ENCODE measurements at regions not wholly inside any gene's neighbourhood (a gene's known extent, or its start where the extent isn't known, plus 50 kb on each side); places are given as distances from the start of the nearest gene placed in this dataset.
"Not testable (repeated sequence)": the region's sequence is repeated elsewhere in the genome, so short reads cannot be mapped to it uniquely, and the experiment has no call there.

DNA sequence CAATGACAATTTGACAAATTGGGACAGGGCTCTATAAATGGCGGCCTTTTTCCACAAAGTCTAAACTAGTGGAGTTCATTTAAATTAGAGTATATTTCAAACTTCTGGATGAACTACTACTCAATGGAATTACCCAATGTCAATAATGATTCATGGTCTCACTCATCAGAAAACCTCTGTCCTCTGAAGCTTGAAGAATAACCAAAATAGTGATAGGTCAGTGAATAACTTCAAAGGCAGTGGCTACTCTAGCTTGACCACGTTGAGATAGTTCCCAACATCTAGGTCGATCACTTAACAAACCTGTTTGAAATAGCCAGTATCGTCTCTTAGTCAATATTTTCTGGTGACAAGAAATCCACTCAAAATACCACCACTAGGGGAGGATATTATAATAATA is 197.6 kb downstream of the HDGFL1 start:
- DNase-seq (ENCODE audit: low spot score), result no peak
- Mint-ChIP-seq H3K36me3 (ENCODE audit: low read depth) (no peaks in the 10 kb centered on the region), H3K27me3 (ENCODE audit: insufficient read depth) (no peaks in the 10 kb centered on the region), H3K27ac (no peak overlapping the region), H3K4me3 (no peak overlapping the region), H3K4me1 (ENCODE audit: low read depth) (no peaks in the 10 kb centered on the region), H3K9me3 (peaks cover 20% of the 10 kb centered on the region)
- intact Hi-C loops (cut with micrococcal nuclease), result no loop called here

DNA sequence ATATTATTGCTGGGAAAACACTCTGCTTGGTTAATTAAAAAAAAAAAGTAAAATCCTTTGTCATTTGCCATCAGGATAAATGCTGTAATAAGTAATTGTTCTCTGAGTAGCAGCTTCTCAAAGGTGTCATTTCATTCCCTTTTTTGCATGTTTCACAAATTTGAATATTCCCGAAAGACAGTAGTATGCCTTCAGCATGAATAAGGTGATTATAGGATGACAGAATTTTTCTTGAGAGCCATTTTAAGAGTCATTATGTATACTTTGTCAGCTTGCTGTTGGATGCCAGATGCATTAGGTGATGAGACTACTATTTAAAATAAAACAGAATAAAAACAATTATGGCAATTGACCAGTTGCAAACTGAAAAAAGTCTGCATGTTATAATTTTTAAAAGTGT is 200.7 kb downstream of the HDGFL1 start:
- peaks cover 7% of the 10 kb centered on the region for H3K9me3 Mint-ChIP-seq

DNA sequence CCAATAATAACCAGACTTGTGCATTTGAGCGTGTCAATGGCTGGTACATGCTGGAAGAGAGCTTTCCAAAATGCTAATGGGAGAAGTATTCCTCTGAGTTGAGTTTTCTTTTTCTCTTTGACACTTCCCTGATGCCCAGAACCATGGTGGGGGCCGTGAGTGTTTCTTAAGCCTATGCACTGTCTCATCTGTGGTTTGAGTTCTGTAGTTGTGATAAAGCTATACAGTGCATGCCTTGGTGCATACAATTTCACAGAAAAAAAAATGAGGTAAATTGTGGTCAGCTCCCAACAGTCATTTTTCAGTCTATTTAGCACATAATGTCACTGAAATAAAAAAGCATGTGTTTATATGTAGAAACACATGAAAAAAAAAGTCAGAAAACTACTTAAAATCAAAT is 204.8 kb downstream of the HDGFL1 start:
- no peak for DNase-seq (ENCODE audit: low spot score)
- Mint-ChIP-seq H3K9me3 (peaks cover 21% of the 10 kb centered on the region), H3K27ac (no peak overlapping the region), H3K27me3 (ENCODE audit: insufficient read depth) (no peaks in the 10 kb centered on the region), H3K4me3 (no peak overlapping the region), H3K36me3 (ENCODE audit: low read depth) (no peaks in the 10 kb centered on the region), H3K4me1 (ENCODE audit: low read depth) (no peaks in the 10 kb centered on the region)
- intact Hi-C loops (cut with micrococcal nuclease), result no loop called here

More for the DNA sequence above, 200.7 kb downstream of the HDGFL1 start:
- H3K36me3 Mint-ChIP-seq (ENCODE audit: low read depth), result no peaks in the 10 kb centered on the region
- H3K4me1 Mint-ChIP-seq (ENCODE audit: low read depth), result no peaks in the 10 kb centered on the region
- H3K4me3 Mint-ChIP-seq, result no peak overlapping the region
- no peaks in the 10 kb centered on the region for H3K27me3 Mint-ChIP-seq (ENCODE audit: insufficient read depth)
- DNase-seq (ENCODE audit: low spot score), result no peak
- no peak overlapping the region for H3K27ac Mint-ChIP-seq
- intact Hi-C loops (cut with micrococcal nuclease), result no loop called here

DNA sequence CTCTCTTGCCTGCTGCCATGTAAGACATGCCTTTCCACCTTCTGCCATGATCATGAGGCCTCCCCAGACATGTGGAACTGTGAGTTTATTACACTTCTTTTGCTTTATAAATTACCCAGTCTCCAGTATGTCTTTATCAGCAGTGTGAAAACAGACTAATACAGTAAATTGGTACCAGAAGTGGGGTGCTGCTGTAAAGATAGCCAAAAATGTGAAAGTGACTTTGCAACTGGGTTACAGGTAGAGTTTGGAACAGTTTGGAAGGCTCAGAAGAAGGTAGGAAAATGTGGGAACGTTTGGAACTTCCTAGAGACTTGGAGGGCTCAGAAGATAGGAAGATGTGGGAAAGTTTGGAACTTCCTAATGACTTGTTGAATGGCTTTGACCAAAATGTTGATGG is 209.1 kb downstream of the HDGFL1 start:
- peaks cover 23% of the 10 kb centered on the region for H3K9me3 Mint-ChIP-seq
- H3K27ac Mint-ChIP-seq; H3K4me1 Mint-ChIP-seq (ENCODE audit: low read depth); H3K27me3 Mint-ChIP-seq (ENCODE audit: insufficient read depth); H3K4me3 Mint-ChIP-seq; intact Hi-C loops (cut with micrococcal nuclease); H3K36me3 Mint-ChIP-seq (ENCODE audit: low read depth); DNase-seq (ENCODE audit: low spot score): not testable (repeated sequence)

DNA sequence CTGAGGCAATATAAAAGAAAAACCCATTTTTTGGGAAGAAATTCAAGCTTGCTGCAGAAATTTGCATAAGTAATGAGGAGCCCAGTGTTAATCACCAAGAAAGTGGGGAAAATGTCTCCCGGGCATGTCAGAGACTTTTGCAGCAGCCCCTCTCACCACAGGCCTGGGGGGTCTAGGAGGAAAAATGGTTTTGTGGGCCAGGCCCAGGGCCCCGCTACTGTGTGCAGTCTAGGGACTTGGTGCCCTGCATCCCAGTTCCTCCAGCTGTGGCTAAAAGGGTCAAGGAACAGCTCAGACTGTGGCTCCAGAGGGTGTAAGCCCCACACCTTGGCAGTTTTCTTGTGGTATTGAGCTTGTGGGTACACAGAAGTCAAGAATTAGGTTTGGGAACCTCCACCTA is 209.7 kb downstream of the HDGFL1 start:
- intact Hi-C loops (cut with micrococcal nuclease), result no loop called here
- Mint-ChIP-seq H3K36me3 (ENCODE audit: low read depth) (no peaks in the 10 kb centered on the region), H3K4me1 (ENCODE audit: low read depth) (no peaks in the 10 kb centered on the region), H3K27me3 (ENCODE audit: insufficient read depth) (no peaks in the 10 kb centered on the region), H3K4me3 (no peak overlapping the region), H3K27ac (no peak overlapping the region), H3K9me3 (peaks cover 27% of the 10 kb centered on the region)
- no peak for DNase-seq (ENCODE audit: low spot score)

DNA sequence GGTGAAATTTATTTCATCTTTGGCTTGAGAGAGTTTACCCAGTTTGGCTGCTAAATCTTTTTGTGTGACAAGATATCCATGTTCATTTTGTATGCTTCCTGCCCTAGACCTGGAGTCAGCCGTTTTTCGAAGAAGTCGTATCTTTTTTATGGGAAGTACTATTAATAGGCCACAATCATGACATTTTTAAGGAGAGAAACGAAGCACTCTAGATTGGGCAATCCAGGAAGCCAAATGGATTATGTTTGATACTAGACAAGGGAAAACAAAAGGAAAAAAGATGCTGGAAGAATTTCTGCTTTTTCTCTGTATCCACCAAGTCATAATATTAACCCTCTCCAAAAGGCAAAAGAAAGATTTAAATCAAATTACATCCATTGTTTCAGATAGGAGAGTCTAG is 214.6 kb downstream of the HDGFL1 start:
- no peak for DNase-seq (ENCODE audit: low spot score)
- Mint-ChIP-seq H3K4me3 (no peak overlapping the region), H3K4me1 (ENCODE audit: low read depth) (no peaks in the 10 kb centered on the region), H3K27ac (no peak overlapping the region), H3K27me3 (ENCODE audit: insufficient read depth) (no peaks in the 10 kb centered on the region), H3K9me3 (peaks cover 14% of the 10 kb centered on the region), H3K36me3 (ENCODE audit: low read depth) (no peaks in the 10 kb centered on the region)
- intact Hi-C loops (cut with micrococcal nuclease), result no loop called here

DNA sequence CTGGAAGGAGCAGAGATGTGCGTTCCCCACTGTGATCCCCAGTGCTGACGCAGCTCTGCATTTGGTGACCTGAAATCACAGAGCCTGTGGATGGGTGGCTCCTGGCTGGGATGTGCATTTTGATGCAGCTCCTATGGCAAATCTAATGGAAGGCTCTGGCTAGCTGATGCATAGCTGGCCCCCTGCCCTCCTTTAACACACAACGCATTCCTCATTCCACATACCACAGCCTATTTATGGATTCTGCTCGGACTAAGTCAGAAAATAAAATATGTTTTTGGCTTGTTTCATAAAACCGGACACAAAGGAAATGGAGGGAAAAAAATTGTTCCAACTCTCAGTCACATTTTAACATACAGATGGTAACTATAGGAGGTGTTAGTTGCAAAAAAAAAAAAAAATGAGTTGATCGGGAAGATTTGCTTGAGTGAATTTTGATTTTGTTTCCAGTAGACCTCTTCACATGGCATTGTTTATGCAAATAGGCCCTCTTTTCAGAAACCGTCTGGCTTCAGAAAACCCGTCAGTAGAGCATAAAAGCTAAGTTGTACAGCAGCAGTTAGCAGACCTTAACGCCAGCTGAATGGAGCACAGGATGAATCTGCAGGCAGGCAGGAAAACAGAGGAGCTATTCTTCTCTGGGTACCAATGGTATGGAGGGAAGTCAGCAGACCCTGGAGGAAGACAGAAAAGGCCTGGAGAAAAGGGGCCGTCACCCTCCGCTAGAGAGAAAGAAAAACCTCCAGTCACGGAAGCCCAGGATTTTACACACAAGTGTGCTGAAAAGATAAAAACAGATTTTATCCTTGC is 215.4 kb downstream of the HDGFL1 start:
- Mint-ChIP-seq H3K4me3 (no peak overlapping the region), H3K9me3 (peaks cover 11% of the 10 kb centered on the region), H3K36me3 (ENCODE audit: low read depth) (no peaks in the 10 kb centered on the region), H3K27me3 (ENCODE audit: insufficient read depth) (no peaks in the 10 kb centered on the region), H3K27ac (peak overlapping the region; percentile 25), H3K4me1 (ENCODE audit: low read depth) (no peaks in the 10 kb centered on the region)
- no peak for DNase-seq (ENCODE audit: low spot score)
- intact Hi-C loops (cut with micrococcal nuclease), result no loop called here

DNA sequence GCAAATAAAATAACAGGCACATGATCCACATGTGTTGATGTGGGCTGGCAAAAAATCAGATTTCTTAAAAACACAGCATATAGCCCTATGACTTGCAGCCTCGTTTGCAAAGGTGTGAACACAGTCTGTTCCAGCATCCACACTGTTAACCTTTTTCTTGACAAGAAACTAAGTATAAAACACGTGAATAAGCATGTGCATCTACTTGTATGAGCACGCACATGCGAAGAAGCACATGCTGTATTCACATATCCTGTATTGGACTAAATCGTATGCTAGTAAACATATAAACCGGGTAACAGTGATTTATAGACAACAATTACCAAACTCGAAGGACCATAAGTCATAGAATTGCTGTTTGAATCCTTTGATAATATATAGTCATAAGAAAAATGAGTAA is 218.7 kb downstream of the HDGFL1 start:
- Mint-ChIP-seq H3K4me3 (no peak overlapping the region), H3K27ac (no peak overlapping the region), H3K36me3 (ENCODE audit: low read depth) (no peaks in the 10 kb centered on the region), H3K9me3 (peaks cover 5% of the 10 kb centered on the region), H3K4me1 (ENCODE audit: low read depth) (no peaks in the 10 kb centered on the region), H3K27me3 (ENCODE audit: insufficient read depth) (no peaks in the 10 kb centered on the region)
- DNase-seq (ENCODE audit: low spot score), result no peak
- intact Hi-C loops (cut with micrococcal nuclease), result no loop called here

DNA sequence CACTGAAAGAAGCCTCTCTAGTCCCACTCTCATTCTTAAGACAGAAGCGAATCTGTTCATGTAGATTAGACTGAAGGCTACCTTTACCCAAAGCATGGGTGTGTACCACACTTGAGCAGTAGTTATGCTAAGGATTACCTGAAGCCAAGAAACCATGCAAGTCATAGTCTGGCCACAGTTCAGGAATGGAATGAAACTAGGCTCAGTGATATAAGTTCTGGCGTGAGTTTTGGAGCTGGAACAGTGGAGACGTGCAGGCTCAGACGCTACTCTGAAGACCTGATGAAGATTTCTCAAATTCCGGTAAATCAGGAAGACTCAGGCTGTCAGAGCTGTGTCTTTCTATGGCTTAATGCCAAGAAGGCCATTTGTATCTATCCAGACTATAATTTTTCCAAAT is 219.9 kb downstream of the HDGFL1 start:
- intact Hi-C loops (cut with micrococcal nuclease), result no loop called here
- Mint-ChIP-seq H3K9me3 (no peaks in the 10 kb centered on the region), H3K36me3 (ENCODE audit: low read depth) (no peaks in the 10 kb centered on the region), H3K27ac (no peak overlapping the region), H3K27me3 (ENCODE audit: insufficient read depth) (no peaks in the 10 kb centered on the region), H3K4me1 (ENCODE audit: low read depth) (no peaks in the 10 kb centered on the region), H3K4me3 (no peak overlapping the region)
- DNase-seq (ENCODE audit: low spot score), result no peak

DNA sequence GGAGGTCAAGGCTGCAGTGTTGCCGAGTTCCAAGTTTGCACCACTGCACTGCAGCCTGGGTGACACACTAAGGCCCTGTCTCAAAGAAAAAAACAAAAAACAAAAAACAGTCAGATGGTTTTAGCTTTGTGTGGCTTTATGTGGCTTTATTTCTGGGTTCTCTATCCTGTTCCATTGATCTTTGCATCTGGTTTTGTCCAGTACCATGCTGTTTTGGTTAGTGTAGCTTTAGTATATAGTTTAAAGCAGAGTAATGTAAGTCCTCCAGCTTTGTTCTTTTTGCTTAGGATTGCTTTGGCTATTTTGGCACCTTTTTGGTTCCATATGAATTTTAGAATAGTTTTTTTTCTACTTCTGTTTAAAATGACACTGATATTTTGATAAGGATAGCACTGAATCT is 225.5 kb downstream of the HDGFL1 start:
- no peaks in the 10 kb centered on the region for H3K4me1 Mint-ChIP-seq (ENCODE audit: low read depth)
- H3K27me3 Mint-ChIP-seq (ENCODE audit: insufficient read depth), result no peaks in the 10 kb centered on the region

DNA sequence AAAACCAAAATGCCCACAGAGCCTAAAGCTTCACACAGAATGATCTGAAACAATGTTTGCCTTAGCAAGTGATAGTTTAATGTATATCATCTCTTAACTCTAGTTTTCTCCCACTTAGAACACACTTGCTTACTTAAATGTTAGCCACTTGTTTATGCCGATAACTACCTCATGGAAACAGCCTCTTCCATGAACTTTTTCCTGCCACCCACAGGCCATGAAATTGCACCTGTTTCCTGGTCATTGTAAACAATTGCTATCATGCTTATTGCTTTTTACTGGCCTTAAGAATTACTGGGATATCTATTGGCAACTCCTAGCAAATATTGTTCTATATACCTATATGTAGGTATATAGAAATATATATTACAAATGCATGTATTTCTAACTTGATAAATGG is 231.1 kb downstream of the HDGFL1 start:
- Mint-ChIP-seq H3K36me3 (ENCODE audit: low read depth) (no peaks in the 10 kb centered on the region), H3K27ac (no peak overlapping the region), H3K27me3 (ENCODE audit: insufficient read depth) (no peaks in the 10 kb centered on the region), H3K4me3 (no peak overlapping the region), H3K9me3 (peaks cover 8% of the 10 kb centered on the region), H3K4me1 (ENCODE audit: low read depth) (no peaks in the 10 kb centered on the region)
- intact Hi-C loops (cut with micrococcal nuclease), result no loop called here
- no peak for DNase-seq (ENCODE audit: low spot score)

More for the DNA sequence above, 225.5 kb downstream of the HDGFL1 start:
- Mint-ChIP-seq H3K4me3 (no peak overlapping the region), H3K9me3 (peaks cover 15% of the 10 kb centered on the region), H3K36me3 (ENCODE audit: low read depth) (no peaks in the 10 kb centered on the region), H3K27ac (no peak overlapping the region)
- DNase-seq (ENCODE audit: low spot score), result no peak
- intact Hi-C loops (cut with micrococcal nuclease), result no loop called here

DNA sequence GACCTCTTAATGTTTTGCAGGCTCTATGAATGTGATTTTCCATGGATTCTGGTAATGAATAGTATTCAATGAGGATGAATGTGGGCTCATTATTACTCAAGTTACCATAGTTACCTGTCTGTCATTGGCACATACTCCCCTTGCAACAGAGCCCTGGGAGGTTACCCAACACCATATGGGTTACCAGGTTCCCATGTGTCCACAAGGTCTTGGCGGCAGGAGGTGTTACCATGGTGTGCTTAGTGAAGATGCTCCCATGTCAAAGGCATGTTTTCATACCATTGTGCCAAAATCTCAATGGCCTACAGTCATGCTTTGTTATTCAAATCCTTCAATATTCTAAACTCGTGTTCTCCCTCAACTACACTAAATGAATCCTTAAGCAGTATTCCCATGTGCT is 232.5 kb downstream of the HDGFL1 start:
- DNase-seq (ENCODE audit: low spot score), result no peak
- Mint-ChIP-seq H3K4me1 (ENCODE audit: low read depth) (no peaks in the 10 kb centered on the region), H3K27me3 (ENCODE audit: insufficient read depth) (no peaks in the 10 kb centered on the region), H3K27ac (no peak overlapping the region), H3K9me3 (no peaks in the 10 kb centered on the region), H3K36me3 (ENCODE audit: low read depth) (no peaks in the 10 kb centered on the region), H3K4me3 (no peak overlapping the region)
- intact Hi-C loops (cut with micrococcal nuclease), result no loop called here

DNA sequence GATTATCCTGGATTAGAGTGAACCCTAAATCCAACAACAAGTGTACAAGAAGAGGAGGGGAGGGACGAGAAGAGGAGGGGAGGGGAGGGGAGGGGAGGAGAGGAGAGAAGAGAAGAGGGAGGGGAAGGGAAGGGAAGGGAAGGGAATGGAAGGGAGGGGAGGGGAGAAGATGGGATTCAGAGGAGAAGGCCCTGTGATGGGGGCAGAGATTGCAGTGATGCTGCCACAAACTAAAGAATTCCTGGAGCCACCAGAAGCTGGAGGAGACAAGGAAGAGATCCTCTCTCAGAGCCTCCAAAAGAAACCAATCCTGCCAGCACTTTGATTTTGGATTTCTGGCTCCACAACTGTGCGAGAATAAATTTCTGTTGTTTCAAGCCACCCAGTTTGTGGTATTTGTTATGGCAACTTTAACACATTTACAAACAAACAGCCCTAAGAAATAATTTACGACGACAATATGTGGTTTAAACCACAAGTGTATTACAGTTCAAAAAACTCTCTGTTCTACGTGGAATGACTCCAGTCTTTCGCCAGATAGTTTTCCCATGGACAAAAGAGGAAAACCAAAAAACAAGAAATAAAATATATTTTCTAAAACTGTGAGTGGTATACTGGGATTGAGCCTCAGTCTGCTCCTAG is 235.4 kb downstream of the HDGFL1 start:
- no peaks in the 10 kb centered on the region for H3K36me3 Mint-ChIP-seq (ENCODE audit: low read depth)

More for the DNA sequence above, 235.4 kb downstream of the HDGFL1 start:
- DNase-seq (ENCODE audit: low spot score), result no peak
- no peaks in the 10 kb centered on the region for H3K9me3 Mint-ChIP-seq
- no peak overlapping the region for H3K27ac Mint-ChIP-seq
- no peaks in the 10 kb centered on the region for H3K27me3 Mint-ChIP-seq (ENCODE audit: insufficient read depth)
- no peak overlapping the region for H3K4me3 Mint-ChIP-seq
- intact Hi-C loops (cut with micrococcal nuclease), result no loop called here
- no peaks in the 10 kb centered on the region for H3K4me1 Mint-ChIP-seq (ENCODE audit: low read depth)

Measured in activated T-helper 1 cell treated with anti-CD3 and anti-CD28 coated beads, Interleukin-12 subunit alpha, Interleukin-12 subunit beta, Interleukin-2, Interleukin-4 antibody, amounts not matched to agents 30 ng/mL and 10 ng/mL and 1 ng/mL, durations not matched to agents 14 hours and 24 hours and 36 hours (primary cell).